ENCODE measurements at regions not wholly inside any gene's neighbourhood (a gene's known extent, or its start where the extent isn't known, plus 50 kb on each side); places are given as distances from the start of the nearest gene placed in this dataset.

- no peak for TF ChIP-seq CTCF (conservative IDR thresholded peaks at IDR 0.05; ENCODE audit: low read length)
- no peak for TF ChIP-seq EZH2phosphoT487 (IDR thresholded peaks at IDR 0.05; ENCODE audit: borderline replicate concordance, low read depth, low read length)
These were observed 173.5 kb upstream of the FOXD4L5 start for GRCh38 chr9:65458465-65458864.

Measured in OCI-LY7 (cell line).